Fibroblast of lung (primary cell): ENCODE measurements at regions not wholly inside any gene's neighbourhood (a gene's known extent, or its start where the extent isn't known, plus 50 kb on each side); places are given as distances from the start of the nearest gene placed in this dataset.

ENCODE experiments used
- CTCF ChIP-seq, 2 donors: IDR thresholded peaks in 1 of 2; conservative IDR thresholded peaks in 1 of 2; 1 replicate in 1 of 2; 2 replicates in 1 of 2; pipeline ENCODE4 v1.5.1; 2011 to 2012; ENCODE audit warnings: low read length in 2 of 2, control low read depth in 1 of 2, inconsistent platforms in 1 of 2, low read depth in 1 of 2, mild to moderate bottlenecking in 1 of 2
- EZH2 ChIP-seq: IDR thresholded peaks from 2 replicates; pipeline ENCODE4 v1.5.1; 2012; ENCODE audit warnings: low read length, control low read depth, mild to moderate bottlenecking; ENCODE audit errors: missing control alignments

DNA sequence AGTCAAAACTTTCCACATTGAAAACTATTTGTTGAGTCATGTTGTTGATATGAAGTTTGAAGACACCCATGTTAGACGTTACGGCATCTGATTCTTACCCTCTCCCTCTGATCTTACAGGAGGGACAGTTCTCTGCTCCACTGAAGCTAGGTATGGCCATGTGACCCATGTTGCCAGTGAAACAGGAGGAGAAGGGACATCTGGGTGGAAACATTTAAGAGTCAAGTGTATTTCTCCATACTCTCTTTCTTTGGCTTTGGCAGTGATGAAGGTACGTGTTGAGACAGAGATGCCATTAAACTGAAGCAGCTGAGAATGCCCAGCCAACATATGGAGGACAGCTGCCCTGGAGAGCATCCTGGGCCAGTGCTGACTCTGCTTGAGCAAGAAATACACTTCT lies 198.4 kb upstream of the PTGFR start:
- TF ChIP-seq CTCF (conservative IDR thresholded peaks at IDR 0.05 in 1 of 2, IDR thresholded peaks at IDR 0.05 in 1 of 2; ENCODE audit: low read depth in 1 of 2, low read length in 2 of 2) (no peak), EZH2 (no peak)
